ENCODE measurements at regions not wholly inside any gene's neighbourhood (a gene's known extent, or its start where the extent isn't known, plus 50 kb on each side); places are given as distances from the start of the nearest gene placed in this dataset.

DNA sequence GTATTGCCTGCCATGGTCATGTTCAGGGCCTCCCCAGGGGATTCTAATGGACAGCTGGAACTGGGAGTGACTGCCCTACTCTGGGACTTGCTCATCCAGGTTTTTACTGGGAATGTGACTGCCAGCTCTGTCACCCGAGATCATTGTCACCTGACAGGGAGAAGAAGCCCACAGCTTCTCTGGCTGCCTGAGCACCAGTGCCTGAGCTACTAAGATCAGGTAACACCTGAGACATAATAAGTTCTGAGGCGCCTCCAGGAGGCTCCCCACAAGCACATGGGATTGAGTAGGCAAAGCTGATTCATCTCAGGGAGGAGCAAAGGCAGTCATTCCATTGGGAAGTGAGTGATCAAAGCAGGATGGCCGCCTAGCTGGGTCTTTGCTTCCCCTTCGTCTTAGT is 84.2 kb upstream of the GALNT18 start:
- TF ChIP-seq POLR2A (IDR thresholded peaks at IDR 0.05; ENCODE audit: low read length) (no peak), GATA1 (IDR thresholded peaks at IDR 0.05; ENCODE audit: low read depth, low read length) (no peak)

All from erythroblast (primary cell).